Astrocyte (in vitro differentiated cells and primary cell): ENCODE measurements at regions not wholly inside any gene's neighbourhood (a gene's known extent, or its start where the extent isn't known, plus 50 kb on each side); places are given as distances from the start of the nearest gene placed in this dataset.
"Not testable (repeated sequence)": the region's sequence is repeated elsewhere in the genome, so short reads cannot be mapped to it uniquely, and the experiment has no call there.

Source experiments
- DNase-seq: peaks from one replicate; pipeline ENCODE4 v3.0.0-alpha.2; 2010; ENCODE audit warnings: low read depth
- FAIRE-seq: peaks from 2 replicates; lab custom pipeline; 2011; peaks lifted over from hg19 to GRCh38; lab: Jason Lieb, UNC
- H2AFZ ChIP-seq: 2 replicates; pipeline ENCODE4 v1.6.0; 2012; ENCODE audit warnings: low read depth, low read length, inconsistent platforms
- H3K27ac ChIP-seq: 2 replicates; pipeline ENCODE4 v1.5.1; 2011; ENCODE audit warnings: low read depth, low read length, inconsistent platforms
- H3K27me3 ChIP-seq: 2 replicates; pipeline ENCODE4 v1.6.0; 2011; ENCODE audit warnings: low read length, inconsistent platforms; ENCODE audit not compliant: insufficient read depth
- H3K36me3 ChIP-seq: 2 replicates; pipeline ENCODE4 v1.5.1; 2011; ENCODE audit warnings: low read length, inconsistent platforms; ENCODE audit not compliant: insufficient read depth
- H3K4me1 ChIP-seq: 2 replicates; pipeline ENCODE4 v1.5.1; 2011; ENCODE audit warnings: low read length, inconsistent platforms; ENCODE audit not compliant: insufficient read depth
- H3K4me2 ChIP-seq: 2 replicates; pipeline ENCODE4 v1.6.0; 2012; ENCODE audit warnings: low read length, inconsistent platforms
- H3K4me3 ChIP-seq: 2 replicates; pipeline ENCODE4 v1.5.1; 2011; ENCODE audit warnings: low read depth, mild to moderate bottlenecking, low read length, inconsistent platforms; ENCODE audit not compliant: insufficient read depth
- H3K79me2 ChIP-seq: 2 replicates; pipeline ENCODE4 v1.6.0; 2012; ENCODE audit warnings: mild to moderate bottlenecking, low read length, inconsistent platforms; ENCODE audit not compliant: insufficient read depth
- H3K9ac ChIP-seq: 2 replicates; pipeline ENCODE4 v1.6.0; 2012; ENCODE audit warnings: mild to moderate bottlenecking, low read length, inconsistent platforms
- H3K9me3 ChIP-seq: 2 replicates; pipeline ENCODE4 v1.5.1; 2012; ENCODE audit warnings: low read depth, mild to moderate bottlenecking, low read length, inconsistent platforms; ENCODE audit not compliant: insufficient read depth
- H4K20me1 ChIP-seq: 2 replicates; pipeline ENCODE4 v1.6.0; 2012; ENCODE audit warnings: low read length, inconsistent platforms; ENCODE audit not compliant: insufficient read depth
- H3K27ac Mint-ChIP-seq: one replicate; pipeline ENCODE4 v1.8.0; 2021; ENCODE audit warnings: mild to moderate bottlenecking, mixed read lengths; ENCODE audit not compliant: unreplicated experiment
- H3K27me3 Mint-ChIP-seq: one replicate; pipeline ENCODE4 v1.8.0; 2021; ENCODE audit warnings: low read depth, mixed read lengths; ENCODE audit not compliant: unreplicated experiment
- H3K36me3 Mint-ChIP-seq: one replicate; pipeline ENCODE4 v1.8.0; 2021; ENCODE audit warnings: low read depth, mixed read lengths; ENCODE audit not compliant: unreplicated experiment
- H3K4me1 Mint-ChIP-seq: one replicate; pipeline ENCODE4 v1.8.0; 2021; ENCODE audit warnings: low read depth, mixed read lengths; ENCODE audit not compliant: unreplicated experiment
- H3K4me3 Mint-ChIP-seq: one replicate; pipeline ENCODE4 v1.8.0; 2021; ENCODE audit warnings: mild to moderate bottlenecking, moderate library complexity, mixed read lengths; ENCODE audit not compliant: unreplicated experiment
- H3K9me3 Mint-ChIP-seq: one replicate; pipeline ENCODE4 v1.8.0; 2021; ENCODE audit warnings: mild to moderate bottlenecking, mixed read lengths; ENCODE audit not compliant: unreplicated experiment
- CTCF ChIP-seq: IDR thresholded peaks from 2 replicates; pipeline ENCODE4 v1.5.1; 2011; ENCODE audit warnings: low read depth, mild to moderate bottlenecking, inconsistent platforms, low read length, moderate library complexity; ENCODE audit not compliant: insufficient read depth
- EZH2 ChIP-seq: IDR thresholded peaks from 2 replicates; pipeline ENCODE4 v1.6.1; 2012; ENCODE audit warnings: mild to moderate bottlenecking, low read length, inconsistent platforms; ENCODE audit not compliant: insufficient read depth

GRCh38 chr16:29151317-29151716, 166.5 kb downstream of the LAT start:
- H3K36me3 ChIP-seq, result no peaks in the 10 kb centered on the region
- Mint-ChIP-seq H3K27ac (no peak overlapping the region), H3K27me3 (peaks cover 12% of the 10 kb centered on the region), H3K4me3 (no peak overlapping the region), H3K4me1 (peaks cover 3% of the 10 kb centered on the region), H3K9me3 (peaks cover 7% of the 10 kb centered on the region), H3K36me3 (no peaks in the 10 kb centered on the region)
- no peaks in the 10 kb centered on the region for H3K27me3 ChIP-seq
- no peak overlapping the region for H3K4me2 ChIP-seq
- no peaks in the 10 kb centered on the region for H3K79me2 ChIP-seq
- H4K20me1 ChIP-seq, result no peaks in the 10 kb centered on the region
- no peak overlapping the region for H3K27ac ChIP-seq
- FAIRE-seq (no peak), DNase-seq (no peak)
- H3K4me1 ChIP-seq, result peaks cover 6% of the 10 kb centered on the region
- H3K9me3 ChIP-seq, result no peaks in the 10 kb centered on the region
- no peak overlapping the region for H3K4me3 ChIP-seq
- TF ChIP-seq CTCF (no peak), EZH2 (no peak)
- no peak overlapping the region for H3K9ac ChIP-seq
- no peak overlapping the region for H2AFZ ChIP-seq

GRCh38 chr16:29149912-29150311, 165.1 kb downstream of the LAT start:
- not testable (repeated sequence) for H2AFZ ChIP-seq, H3K9ac ChIP-seq, FAIRE-seq, H3K4me1 ChIP-seq, H3K36me3 Mint-ChIP-seq, H3K27ac Mint-ChIP-seq, H3K4me3 ChIP-seq, H3K4me1 Mint-ChIP-seq, H3K27ac ChIP-seq, H3K9me3 ChIP-seq, H3K27me3 ChIP-seq, H3K36me3 ChIP-seq, H3K9me3 Mint-ChIP-seq, H3K4me2 ChIP-seq, DNase-seq, H4K20me1 ChIP-seq, H3K79me2 ChIP-seq, H3K4me3 Mint-ChIP-seq
- H3K27me3 Mint-ChIP-seq, result peaks cover 19% of the 10 kb centered on the region

DNA sequence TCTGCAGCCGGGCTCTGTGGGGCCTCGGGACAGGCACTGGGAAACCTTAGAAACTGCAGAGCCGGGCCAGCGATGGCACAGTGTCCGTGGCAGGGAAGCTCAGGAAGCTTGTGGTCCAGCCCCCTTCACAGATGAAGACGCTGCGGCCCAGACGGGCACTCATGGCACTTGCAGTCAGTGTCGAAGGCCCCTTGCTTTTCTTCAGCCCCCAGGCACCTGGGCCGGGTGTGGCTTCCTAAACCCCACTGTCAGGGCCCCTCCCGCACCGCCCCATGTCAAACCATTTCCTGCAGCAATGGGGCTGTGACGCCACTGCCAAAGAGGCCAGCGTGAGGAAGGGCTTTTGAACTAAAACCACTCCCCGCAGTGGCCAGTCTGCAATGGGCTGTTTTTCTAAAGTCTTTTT, 164.0 kb downstream of the LAT start:
- H3K4me3 Mint-ChIP-seq, result no peak overlapping the region
- H3K36me3 Mint-ChIP-seq, result peaks cover 3% of the 10 kb centered on the region

More for the DNA sequence above, 164.0 kb downstream of the LAT start:
- H3K4me1 Mint-ChIP-seq, result peaks cover 3% of the 10 kb centered on the region
- H3K9me3 Mint-ChIP-seq, result peaks cover 2% of the 10 kb centered on the region
- Histone ChIP-seq H4K20me1 (no peaks in the 10 kb centered on the region), H3K79me2 (no peaks in the 10 kb centered on the region), H3K4me3 (no peak overlapping the region), H3K27ac (no peak overlapping the region), H3K36me3 (no peaks in the 10 kb centered on the region), H3K4me2 (no peak overlapping the region), H3K4me1 (peaks cover 5% of the 10 kb centered on the region), H3K9me3 (no peaks in the 10 kb centered on the region), H3K9ac (no peak overlapping the region), H3K27me3 (no peaks in the 10 kb centered on the region), H2AFZ (no peak overlapping the region)
- TF ChIP-seq CTCF (no peak), EZH2 (no peak)
- FAIRE-seq (no peak), DNase-seq (no peak)
- H3K27ac Mint-ChIP-seq, result no peak overlapping the region
- H3K27me3 Mint-ChIP-seq, result peaks cover 19% of the 10 kb centered on the region
